WI38 (cell line): ENCODE measurements at regions not wholly inside any gene's neighbourhood (a gene's known extent, or its start where the extent isn't known, plus 50 kb on each side); places are given as distances from the start of the nearest gene placed in this dataset.

Experiments
- H3K4me3 ChIP-seq: 2 replicates; pipeline ENCODE4 v1.5.1; 2011; ENCODE audit warnings: low read depth, mild to moderate bottlenecking, control low read depth, low read length
- CTCF ChIP-seq: IDR thresholded peaks from 2 replicates; pipeline ENCODE4 v1.5.1; 2012; ENCODE audit warnings: low read depth, mild to moderate bottlenecking, control low read depth, low read length

- no peak overlapping the region for H3K4me3 ChIP-seq
- no peak for TF ChIP-seq CTCF
Measured at GRCh38 chr14:53519137-53519536, 366.0 kb upstream of the DDHD1 start.

GRCh38 chr14:53517270-53517960 is 364.3 kb upstream of the DDHD1 start:
- no peak for TF ChIP-seq CTCF
- H3K4me3 ChIP-seq = no peak overlapping the region

GRCh38 chr14:53516261-53516774 is 363.2 kb upstream of the DDHD1 start:
- no peak for TF ChIP-seq CTCF
- H3K4me3 ChIP-seq = no peak overlapping the region

- no peak overlapping the region for H3K4me3 ChIP-seq
- TF ChIP-seq CTCF = no peak
Measured at GRCh38 chr14:53515276-53515675, 362.2 kb upstream of the DDHD1 start.

- TF ChIP-seq CTCF = no peak
Measured at GRCh38 chr14:53514197-53514596, 361.1 kb upstream of the DDHD1 start.

GRCh38 chr14:53510281-53510912 is 357.3 kb upstream of the DDHD1 start:
- no peak overlapping the region for H3K4me3 ChIP-seq
- no peak for TF ChIP-seq CTCF

More at GRCh38 chr14:53514197-53514596, 361.1 kb upstream of the DDHD1 start:
- H3K4me3 ChIP-seq = no peak overlapping the region
